ENCODE measurements at regions not wholly inside any gene's neighbourhood (a gene's known extent, or its start where the extent isn't known, plus 50 kb on each side); places are given as distances from the start of the nearest gene placed in this dataset.

DNA sequence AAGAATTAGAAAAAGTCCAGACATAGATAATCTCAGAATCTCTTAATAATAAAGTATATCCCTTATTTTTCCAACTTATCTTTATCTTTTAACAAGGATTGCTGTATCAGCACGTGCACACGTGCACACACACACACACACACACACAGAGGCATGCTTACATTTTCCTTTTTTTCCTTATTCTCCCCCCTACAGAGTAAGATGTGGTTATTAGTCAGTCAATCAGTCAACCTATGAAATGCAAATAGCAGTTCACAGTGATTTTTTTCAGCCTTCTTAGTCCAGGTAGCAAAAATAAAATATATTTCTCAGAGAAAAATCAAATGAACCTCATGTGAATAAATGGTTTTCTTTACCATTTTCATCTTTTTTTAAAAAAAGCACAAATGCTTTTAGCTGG, 506.2 kb upstream of the SLC39A10 start:
- Histone ChIP-seq H3K27ac (no peak overlapping the region), H3K9me3 (no peaks in the 10 kb centered on the region), H3K4me1 (no peaks in the 10 kb centered on the region), H3K4me2 (no peak overlapping the region), H3K4me3 (no peak overlapping the region)
- ChIA-PET POLR2A (no interaction called here), CTCF (no interaction called here)
- ATAC-seq (no peak), FAIRE-seq (no peak), DNase-seq (ENCODE audit: low read depth in 1 of 2, low spot score in 1 of 2) (no peak)
- TF ChIP-seq CHD4 (IDR thresholded peaks at IDR 0.05; ENCODE audit: borderline replicate concordance) (no peak), FOSL2 (IDR thresholded peaks at IDR 0.05) (no peak), FOSL2 (CRISPR knock-in tag; IDR thresholded peaks at IDR 0.05) (no peak), HOXB13 (CRISPR knock-in tag; IDR thresholded peaks at IDR 0.05; ENCODE audit: low read depth) (no peak), NFE2L2 (conservative IDR thresholded peaks at IDR 0.05; ENCODE audit: low read length) (no peak), KDM1A (IDR thresholded peaks at IDR 0.05; ENCODE audit: low read depth) (no peak), EHF (CRISPR knock-in tag; IDR thresholded peaks at IDR 0.05) (no peak), ZNF302 (CRISPR knock-in tag; IDR thresholded peaks at IDR 0.05) (no peak), SREBF2 (IDR thresholded peaks at IDR 0.05) (no peak)
- TF ChIP-seq, protein P1, sequence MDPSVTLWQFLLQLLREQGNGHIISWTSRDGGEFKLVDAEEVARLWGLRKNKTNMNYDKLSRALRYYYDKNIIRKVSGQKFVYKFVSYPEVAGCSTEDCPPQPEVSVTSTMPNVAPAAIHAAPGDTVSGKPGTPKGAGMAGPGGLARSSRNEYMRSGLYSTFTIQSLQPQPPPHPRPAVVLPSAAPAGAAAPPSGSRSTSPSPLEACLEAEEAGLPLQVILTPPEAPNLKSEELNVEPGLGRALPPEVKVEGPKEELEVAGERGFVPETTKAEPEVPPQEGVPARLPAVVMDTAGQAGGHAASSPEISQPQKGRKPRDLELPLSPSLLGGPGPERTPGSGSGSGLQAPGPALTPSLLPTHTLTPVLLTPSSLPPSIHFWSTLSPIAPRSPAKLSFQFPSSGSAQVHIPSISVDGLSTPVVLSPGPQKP (IDR thresholded peaks at IDR 0.05; ENCODE audit: low read depth, low read length) = no peak
- TF ChIP-seq, protein P2, sequence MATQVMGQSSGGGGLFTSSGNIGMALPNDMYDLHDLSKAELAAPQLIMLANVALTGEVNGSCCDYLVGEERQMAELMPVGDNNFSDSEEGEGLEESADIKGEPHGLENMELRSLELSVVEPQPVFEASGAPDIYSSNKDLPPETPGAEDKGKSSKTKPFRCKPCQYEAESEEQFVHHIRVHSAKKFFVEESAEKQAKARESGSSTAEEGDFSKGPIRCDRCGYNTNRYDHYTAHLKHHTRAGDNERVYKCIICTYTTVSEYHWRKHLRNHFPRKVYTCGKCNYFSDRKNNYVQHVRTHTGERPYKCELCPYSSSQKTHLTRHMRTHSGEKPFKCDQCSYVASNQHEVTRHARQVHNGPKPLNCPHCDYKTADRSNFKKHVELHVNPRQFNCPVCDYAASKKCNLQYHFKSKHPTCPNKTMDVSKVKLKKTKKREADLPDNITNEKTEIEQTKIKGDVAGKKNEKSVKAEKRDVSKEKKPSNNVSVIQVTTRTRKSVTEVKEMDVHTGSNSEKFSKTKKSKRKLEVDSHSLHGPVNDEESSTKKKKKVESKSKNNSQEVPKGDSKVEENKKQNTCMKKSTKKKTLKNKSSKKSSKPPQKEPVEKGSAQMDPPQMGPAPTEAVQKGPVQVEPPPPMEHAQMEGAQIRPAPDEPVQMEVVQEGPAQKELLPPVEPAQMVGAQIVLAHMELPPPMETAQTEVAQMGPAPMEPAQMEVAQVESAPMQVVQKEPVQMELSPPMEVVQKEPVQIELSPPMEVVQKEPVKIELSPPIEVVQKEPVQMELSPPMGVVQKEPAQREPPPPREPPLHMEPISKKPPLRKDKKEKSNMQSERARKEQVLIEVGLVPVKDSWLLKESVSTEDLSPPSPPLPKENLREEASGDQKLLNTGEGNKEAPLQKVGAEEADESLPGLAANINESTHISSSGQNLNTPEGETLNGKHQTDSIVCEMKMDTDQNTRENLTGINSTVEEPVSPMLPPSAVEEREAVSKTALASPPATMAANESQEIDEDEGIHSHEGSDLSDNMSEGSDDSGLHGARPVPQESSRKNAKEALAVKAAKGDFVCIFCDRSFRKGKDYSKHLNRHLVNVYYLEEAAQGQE (IDR thresholded peaks at IDR 0.05) = no peak
- 68% methylated on average over 2 of the region's 2 CpGs for WGBS (ENCODE audit: missing lambda C conversion rate)

DNA sequence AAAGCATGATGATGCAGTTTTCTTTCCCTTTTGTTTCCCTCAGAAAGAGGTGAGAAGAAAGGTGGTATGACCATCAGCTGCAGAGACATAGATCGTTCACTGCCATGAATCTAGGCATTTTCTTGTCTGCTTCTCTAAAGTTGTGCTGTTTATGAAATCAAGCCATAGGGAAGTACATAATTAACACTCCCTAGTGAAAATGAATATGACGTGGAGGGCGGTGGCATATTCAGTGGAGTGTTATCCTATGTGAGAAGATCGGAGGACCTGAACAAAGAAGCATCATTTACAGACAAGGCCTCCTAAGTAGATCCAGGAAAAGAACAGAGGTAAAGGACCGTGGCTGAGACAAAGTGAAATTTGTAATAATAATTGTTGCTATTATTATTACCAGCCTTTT, 509.0 kb upstream of the SLC39A10 start:
- no peaks in the 10 kb centered on the region for H3K4me1 ChIP-seq
- 54% methylated on average over 5 of the region's 5 CpGs for WGBS (ENCODE audit: missing lambda C conversion rate)
- POLR2A ChIA-PET = no interaction called here
- ATAC-seq (no peak), DNase-seq (ENCODE audit: low read depth in 1 of 2, low spot score in 1 of 2) (no peak), FAIRE-seq (no peak)
- no peak overlapping the region for H3K27ac ChIP-seq
- no peaks in the 10 kb centered on the region for H3K9me3 ChIP-seq
- H3K4me3 ChIP-seq = no peak overlapping the region
- no peak overlapping the region for H3K4me2 ChIP-seq
- TF ChIP-seq HOXA7 (CRISPR knock-in tag; IDR thresholded peaks at IDR 0.05) (no peak), EHF (CRISPR knock-in tag; IDR thresholded peaks at IDR 0.05) (no peak)
- CTCF ChIA-PET = no interaction called here

DNA sequence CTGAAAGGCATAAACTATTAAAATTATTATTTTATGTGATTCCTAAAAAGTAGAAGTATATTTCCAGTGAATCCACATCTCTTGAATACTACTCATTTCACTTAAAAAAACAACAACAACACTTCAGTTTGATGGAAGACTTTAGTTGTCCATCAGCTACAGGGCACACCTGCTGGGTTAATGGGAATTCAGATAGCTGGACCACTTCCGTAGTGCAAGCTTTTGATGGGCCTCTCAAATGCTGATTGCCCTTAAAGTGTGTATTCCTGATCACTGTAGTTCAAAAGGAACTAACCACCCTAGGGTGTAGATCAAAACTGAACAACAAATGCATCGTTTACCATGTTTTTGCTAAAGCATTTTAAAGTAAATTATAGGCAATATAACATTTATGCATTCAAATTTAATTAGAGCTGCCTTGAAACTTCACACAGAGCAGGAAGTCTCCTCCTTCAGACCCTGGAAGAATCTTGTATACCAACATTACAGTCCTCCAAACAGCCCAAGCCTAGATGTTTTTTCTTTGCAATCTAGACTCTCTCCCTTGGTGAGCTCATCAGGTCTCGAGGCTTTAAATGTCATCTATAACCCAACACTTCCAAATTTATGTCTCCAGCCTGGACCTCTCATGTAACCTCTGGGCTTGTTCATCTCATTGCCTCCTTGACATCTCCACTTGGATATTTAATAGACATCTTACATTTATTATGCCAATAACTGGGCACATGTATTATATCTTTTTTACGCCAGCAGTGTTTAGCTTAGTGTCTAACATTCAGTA, 510.1 kb upstream of the SLC39A10 start:
- DNase-seq (ENCODE audit: low read depth in 1 of 2, low spot score in 1 of 2) = no peak
- no peak for FAIRE-seq
- Histone ChIP-seq H3K9me3 (no peaks in the 10 kb centered on the region), H3K4me3 (no peak overlapping the region), H3K4me1 (no peaks in the 10 kb centered on the region), H3K27ac (no peak overlapping the region), H3K4me2 (no peak overlapping the region)
- ATAC-seq = no peak
- ChIA-PET POLR2A (no interaction called here), CTCF (interaction anchor here (1.2 kb wide), 1 partner anchor 11 kb away, joined by 3 read pairs; no protein-coding TSS in a partner anchor)
- TF ChIP-seq RAD21 (conservative IDR thresholded peaks at IDR 0.05 in 1 of 2, IDR thresholded peaks at IDR 0.05 in 1 of 2) (no peak), CBX8 (IDR thresholded peaks at IDR 0.05) (no peak), TP53 (CRISPR knock-in tag; IDR thresholded peaks at IDR 0.05) (no peak), PHF8 (IDR thresholded peaks at IDR 0.05; ENCODE audit: borderline replicate concordance, low read depth) (no peak)
- 39% methylated on average over 4 of the region's 4 CpGs for WGBS (ENCODE audit: missing lambda C conversion rate)
